ENCODE measurements at regions not wholly inside any gene's neighbourhood (a gene's known extent, or its start where the extent isn't known, plus 50 kb on each side); places are given as distances from the start of the nearest gene placed in this dataset.

DNA sequence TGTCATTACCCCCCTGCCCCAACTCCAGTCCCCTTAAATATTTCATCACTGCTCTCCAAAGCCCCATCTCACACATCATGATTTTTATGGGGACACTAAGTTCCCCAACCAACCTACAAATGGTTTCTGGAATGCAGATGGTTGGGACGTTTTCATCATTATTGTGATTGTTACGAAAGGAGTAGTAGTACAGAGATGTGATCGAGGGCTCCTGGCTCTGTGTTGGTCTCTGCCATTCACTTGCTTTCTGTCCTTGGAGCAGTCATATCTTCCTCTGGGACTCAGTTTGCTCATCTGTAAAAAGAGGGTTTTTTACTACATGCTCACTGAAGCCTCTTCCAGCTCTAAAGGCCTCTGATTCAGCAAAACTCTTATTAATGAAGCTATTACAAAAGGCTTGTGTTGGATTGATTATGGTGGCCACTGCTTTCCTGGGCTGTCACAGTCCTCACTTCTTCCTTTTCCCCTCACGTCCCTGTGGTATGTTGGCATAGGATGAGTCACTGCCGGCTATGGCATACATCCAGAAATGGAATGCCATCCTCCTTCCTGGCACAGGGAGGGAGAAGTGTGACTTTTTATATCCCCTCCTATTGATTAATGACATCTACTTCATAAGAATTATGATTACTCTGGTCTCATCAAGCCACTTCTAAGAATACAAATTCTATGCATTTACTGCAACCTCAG lies 593.7 kb downstream of the METTL15 start:
- Histone ChIP-seq H3K4me1 (ENCODE audit: control insufficient read depth, insufficient read depth, low read length, poor library complexity, severe bottlenecking) (no peaks in the 10 kb centered on the region), H3K36me3 (ENCODE audit: control insufficient read depth, insufficient read depth, low read length) (no peaks in the 10 kb centered on the region), H3K27ac (ENCODE audit: insufficient read depth, low read length, poor library complexity, severe bottlenecking) (no peak overlapping the region), H3K27me3 (ENCODE audit: control insufficient read depth, insufficient read depth, low read length) (no peaks in the 10 kb centered on the region), H3K9me3 (ENCODE audit: control insufficient read depth in 2 of 2, low read length in 2 of 2) (no peaks in the 10 kb centered on the region), H3K4me3 (ENCODE audit: low read depth, low read length) (no peak overlapping the region)
- ATAC-seq (ENCODE audit: low read depth in 2 of 2): no peak
- Mint-ChIP-seq H3K27ac (no peak overlapping the region), H3K9me3 (peaks cover 0 to 3% (median 1%) of the 10 kb centered on the region in 7 donors), H3K27me3 (no peaks in the 10 kb centered on the region), H3K4me3 (no peak overlapping the region), H3K4me1 (no peaks in the 10 kb centered on the region), H3K36me3 (no peaks in the 10 kb centered on the region)
- DNase-seq: no peak

DNA sequence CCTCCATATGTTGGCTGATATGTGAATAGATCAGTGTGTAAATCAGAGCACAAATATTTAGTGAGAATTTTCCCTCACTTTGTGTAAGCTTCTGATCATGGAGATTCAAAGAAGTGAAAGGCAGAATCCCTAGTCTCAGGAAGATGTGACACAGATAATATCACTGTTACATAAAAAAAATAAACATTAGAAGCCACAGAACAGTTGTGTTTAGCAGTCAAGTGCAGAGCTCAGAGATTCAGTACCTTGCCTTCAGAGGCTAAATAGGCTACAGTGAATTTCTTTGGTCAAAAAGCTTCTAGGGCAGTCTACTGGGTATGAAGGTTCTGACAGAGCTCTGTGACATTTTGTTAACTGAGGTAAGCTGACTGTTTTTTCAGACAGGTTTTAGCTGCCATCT lies 591.5 kb downstream of the METTL15 start:
- Histone ChIP-seq H3K4me1 (ENCODE audit: control insufficient read depth, insufficient read depth, low read length, poor library complexity, severe bottlenecking) (no peaks in the 10 kb centered on the region), H3K4me3 (ENCODE audit: low read depth, low read length) (no peak overlapping the region), H3K36me3 (ENCODE audit: control insufficient read depth, insufficient read depth, low read length) (no peaks in the 10 kb centered on the region), H3K9me3 (ENCODE audit: control insufficient read depth in 2 of 2, low read length in 2 of 2) (no peaks in the 10 kb centered on the region), H3K27me3 (ENCODE audit: control insufficient read depth, insufficient read depth, low read length) (no peaks in the 10 kb centered on the region), H3K27ac (ENCODE audit: insufficient read depth, low read length, poor library complexity, severe bottlenecking) (no peak overlapping the region)
- no peaks in the 10 kb centered on the region for H3K36me3 Mint-ChIP-seq
- H3K4me3 Mint-ChIP-seq: no peak overlapping the region
- no peaks in the 10 kb centered on the region for H3K4me1 Mint-ChIP-seq
- H3K27ac Mint-ChIP-seq: no peak overlapping the region
- no peaks in the 10 kb centered on the region for H3K27me3 Mint-ChIP-seq
- H3K9me3 Mint-ChIP-seq: peaks cover 0 to 3% (median 0%) of the 10 kb centered on the region in 7 donors
- DNase-seq: no peak
- ATAC-seq (ENCODE audit: low read depth in 2 of 2): no peak

DNA sequence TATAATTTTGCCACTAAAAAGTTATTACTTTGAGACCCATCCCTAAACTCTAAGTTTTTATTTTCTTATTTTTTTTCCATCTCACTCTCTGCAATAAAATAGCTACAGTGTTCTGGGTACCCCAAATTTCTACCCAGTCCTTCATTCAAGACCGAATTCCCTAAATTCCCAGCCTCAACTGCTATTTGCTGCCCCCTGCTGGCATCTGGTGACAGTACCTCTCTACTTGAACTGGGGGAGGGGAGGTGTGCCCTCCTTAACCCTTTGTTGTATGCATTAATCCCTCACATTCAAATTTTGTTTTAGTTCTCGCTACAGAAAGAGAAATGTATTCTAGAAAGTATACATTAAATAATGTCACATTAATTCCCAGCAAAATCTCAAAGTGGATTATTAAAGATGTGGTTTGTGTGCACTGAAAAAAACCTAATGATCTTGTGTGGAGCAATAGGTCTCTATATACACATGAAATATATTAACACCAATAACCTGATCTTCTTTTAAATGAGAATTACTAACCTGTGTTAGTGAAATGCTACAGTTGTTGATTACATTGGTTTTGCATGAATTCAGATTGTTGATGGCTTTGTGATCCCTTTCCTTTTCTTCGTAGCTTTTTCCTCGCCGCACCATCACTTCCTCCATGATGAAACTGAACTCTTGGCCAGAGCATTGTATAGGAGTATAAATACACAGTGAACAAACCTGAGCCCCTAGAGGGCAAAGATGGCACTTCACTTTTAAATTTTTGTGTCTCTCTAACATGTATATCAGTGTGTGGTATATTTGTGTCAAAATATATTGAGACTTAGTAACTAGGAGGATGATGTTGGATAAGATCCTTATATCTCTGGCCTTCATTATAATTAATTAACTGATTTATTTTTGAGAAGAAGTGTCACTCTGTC lies 590.0 kb downstream of the METTL15 start:
- no peaks in the 10 kb centered on the region for H3K27me3 Mint-ChIP-seq

DNA sequence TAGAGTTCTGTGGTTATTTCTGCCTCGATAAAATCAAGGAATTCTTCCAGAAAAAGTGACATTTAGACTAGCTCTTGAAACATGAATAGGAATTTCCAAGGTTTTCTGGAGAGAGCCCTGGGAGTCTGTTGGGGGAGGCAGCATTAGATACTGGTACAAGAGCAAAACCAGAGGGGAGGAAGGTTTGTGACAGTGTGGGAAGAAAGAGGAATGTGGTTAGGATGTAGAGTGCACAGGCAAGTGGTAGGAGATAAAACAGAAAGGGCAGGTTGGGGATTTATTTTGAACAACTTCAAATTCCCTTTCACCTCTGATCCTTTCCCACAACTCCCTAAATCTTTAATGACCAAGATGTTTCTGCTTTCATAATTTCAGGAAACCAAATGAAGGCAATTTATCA lies 588.4 kb downstream of the METTL15 start:
- Histone ChIP-seq H3K27me3 (ENCODE audit: control insufficient read depth, insufficient read depth, low read length) (no peaks in the 10 kb centered on the region), H3K27ac (ENCODE audit: insufficient read depth, low read length, poor library complexity, severe bottlenecking) (no peak overlapping the region), H3K4me1 (ENCODE audit: control insufficient read depth, insufficient read depth, low read length, poor library complexity, severe bottlenecking) (no peaks in the 10 kb centered on the region), H3K4me3 (ENCODE audit: low read depth, low read length) (no peak overlapping the region), H3K36me3 (ENCODE audit: control insufficient read depth, insufficient read depth, low read length) (no peaks in the 10 kb centered on the region), H3K9me3 (ENCODE audit: control insufficient read depth in 2 of 2, low read length in 2 of 2) (no peaks in the 10 kb centered on the region)
- H3K36me3 Mint-ChIP-seq: no peaks in the 10 kb centered on the region
- ATAC-seq (ENCODE audit: low read depth in 2 of 2) (no peak), DNase-seq (no peak)
- no peak overlapping the region for H3K4me3 Mint-ChIP-seq
- no peaks in the 10 kb centered on the region for H3K27me3 Mint-ChIP-seq
- H3K4me1 Mint-ChIP-seq: no peaks in the 10 kb centered on the region
- peaks cover 0 to 5% (median 0%) of the 10 kb centered on the region in 7 donors for H3K9me3 Mint-ChIP-seq
- no peak overlapping the region for H3K27ac Mint-ChIP-seq

More for the DNA sequence above, 590.0 kb downstream of the METTL15 start:
- Histone ChIP-seq H3K27me3 (ENCODE audit: control insufficient read depth, insufficient read depth, low read length) (no peaks in the 10 kb centered on the region), H3K36me3 (ENCODE audit: control insufficient read depth, insufficient read depth, low read length) (no peaks in the 10 kb centered on the region), H3K4me3 (ENCODE audit: low read depth, low read length) (no peak overlapping the region), H3K4me1 (ENCODE audit: control insufficient read depth, insufficient read depth, low read length, poor library complexity, severe bottlenecking) (no peaks in the 10 kb centered on the region), H3K27ac (ENCODE audit: insufficient read depth, low read length, poor library complexity, severe bottlenecking) (no peak overlapping the region), H3K9me3 (ENCODE audit: control insufficient read depth in 2 of 2, low read length in 2 of 2) (no peaks in the 10 kb centered on the region)
- H3K4me1 Mint-ChIP-seq: no peaks in the 10 kb centered on the region
- no peak overlapping the region for H3K27ac Mint-ChIP-seq
- DNase-seq: peak in 1 of 3 donors; percentile 8
- ATAC-seq (ENCODE audit: low read depth in 2 of 2): no peak
- no peaks in the 10 kb centered on the region for H3K36me3 Mint-ChIP-seq
- H3K9me3 Mint-ChIP-seq: peaks cover 0 to 2% (median 0%) of the 10 kb centered on the region in 7 donors
- no peak overlapping the region for H3K4me3 Mint-ChIP-seq

GRCh38 chr11:28690746-28691145 lies 582.6 kb downstream of the METTL15 start:
- Mint-ChIP-seq H3K4me3 (no peak overlapping the region), H3K36me3 (no peaks in the 10 kb centered on the region), H3K27me3 (no peaks in the 10 kb centered on the region), H3K9me3 (peaks cover 0 to 6% (median 0%) of the 10 kb centered on the region in 7 donors), H3K27ac (no peak overlapping the region), H3K4me1 (no peaks in the 10 kb centered on the region)
- peaks cover 0 to 3% of the 10 kb centered on the region in 2 experiments for H3K9me3 ChIP-seq (ENCODE audit: control insufficient read depth in 2 of 2, low read length in 2 of 2)
- DNase-seq: no peak
- no peaks in the 10 kb centered on the region for H3K36me3 ChIP-seq (ENCODE audit: control insufficient read depth, insufficient read depth, low read length)
- H3K4me1 ChIP-seq (ENCODE audit: control insufficient read depth, insufficient read depth, low read length, poor library complexity, severe bottlenecking): no peaks in the 10 kb centered on the region
- no peak overlapping the region for H3K4me3 ChIP-seq (ENCODE audit: low read depth, low read length)
- H3K27me3 ChIP-seq (ENCODE audit: control insufficient read depth, insufficient read depth, low read length): no peaks in the 10 kb centered on the region
- ATAC-seq (ENCODE audit: low read depth in 2 of 2): no peak
- no peak overlapping the region for H3K27ac ChIP-seq (ENCODE audit: insufficient read depth, low read length, poor library complexity, severe bottlenecking)

DNA sequence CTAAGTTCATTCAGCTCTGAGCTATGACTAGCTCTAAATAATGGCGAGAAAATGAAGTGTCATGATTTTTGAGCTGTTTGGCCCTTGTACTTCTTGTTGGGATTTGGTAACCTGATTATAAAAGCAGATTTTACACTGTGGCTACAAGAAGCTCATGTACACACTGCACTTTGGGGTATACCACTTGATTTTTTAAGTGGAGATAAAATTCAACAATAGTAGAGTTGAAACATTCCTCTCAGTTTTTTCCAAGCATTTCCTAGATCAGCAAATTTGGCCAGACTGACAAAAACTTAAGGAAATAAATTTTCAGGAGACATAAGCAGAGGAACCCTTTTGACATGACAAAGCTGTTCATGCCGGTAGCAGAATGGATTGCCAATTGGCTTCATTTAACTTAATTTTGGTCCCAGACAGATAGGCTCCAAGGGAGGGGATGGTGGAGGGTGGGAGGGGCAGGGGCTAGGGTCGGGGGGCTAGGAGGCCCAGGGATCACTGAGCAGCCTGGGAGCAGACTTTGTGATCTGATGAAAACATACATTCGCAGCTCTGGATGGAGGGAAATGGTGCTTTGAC lies 575.9 kb downstream of the METTL15 start:
- Histone ChIP-seq H3K4me1 (ENCODE audit: control insufficient read depth, insufficient read depth, low read length, poor library complexity, severe bottlenecking) (no peaks in the 10 kb centered on the region), H3K27me3 (ENCODE audit: control insufficient read depth, insufficient read depth, low read length) (no peaks in the 10 kb centered on the region), H3K27ac (ENCODE audit: insufficient read depth, low read length, poor library complexity, severe bottlenecking) (no peak overlapping the region), H3K4me3 (ENCODE audit: low read depth, low read length) (no peak overlapping the region), H3K9me3 (ENCODE audit: control insufficient read depth in 2 of 2, low read length in 2 of 2) (no peaks in the 10 kb centered on the region), H3K36me3 (ENCODE audit: control insufficient read depth, insufficient read depth, low read length) (no peaks in the 10 kb centered on the region)
- H3K4me3 Mint-ChIP-seq: no peak overlapping the region
- DNase-seq (no peak), ATAC-seq (ENCODE audit: low read depth in 2 of 2) (no peak)
- no peaks in the 10 kb centered on the region for H3K4me1 Mint-ChIP-seq
- no peak overlapping the region for H3K27ac Mint-ChIP-seq
- peaks cover 0 to 6% (median 0%) of the 10 kb centered on the region in 7 donors for H3K9me3 Mint-ChIP-seq
- H3K27me3 Mint-ChIP-seq: no peaks in the 10 kb centered on the region
- no peaks in the 10 kb centered on the region for H3K36me3 Mint-ChIP-seq

GRCh38 chr11:28679795-28680468 lies 571.7 kb downstream of the METTL15 start:
- DNase-seq: no peak
- no peak for ATAC-seq (ENCODE audit: low read depth in 2 of 2)
- no peaks in the 10 kb centered on the region for H3K27me3 ChIP-seq (ENCODE audit: control insufficient read depth, insufficient read depth, low read length)

More at GRCh38 chr11:28679795-28680468, 571.7 kb downstream of the METTL15 start:
- Mint-ChIP-seq H3K27ac (no peak overlapping the region), H3K4me3 (no peak overlapping the region), H3K4me1 (no peaks in the 10 kb centered on the region), H3K36me3 (no peaks in the 10 kb centered on the region), H3K27me3 (no peaks in the 10 kb centered on the region), H3K9me3 (peaks cover 0 to 5% (median 0%) of the 10 kb centered on the region in 7 donors)
- no peak overlapping the region for H3K27ac ChIP-seq (ENCODE audit: insufficient read depth, low read length, poor library complexity, severe bottlenecking)
- no peak overlapping the region for H3K4me3 ChIP-seq (ENCODE audit: low read depth, low read length)
- no peaks in the 10 kb centered on the region for H3K36me3 ChIP-seq (ENCODE audit: control insufficient read depth, insufficient read depth, low read length)
- no peaks in the 10 kb centered on the region for H3K9me3 ChIP-seq (ENCODE audit: control insufficient read depth in 2 of 2, low read length in 2 of 2)
- no peaks in the 10 kb centered on the region for H3K4me1 ChIP-seq (ENCODE audit: control insufficient read depth, insufficient read depth, low read length, poor library complexity, severe bottlenecking)
